HL-60 (cell line): ENCODE measurements at regions not wholly inside any gene's neighbourhood (a gene's known extent, or its start where the extent isn't known, plus 50 kb on each side); places are given as distances from the start of the nearest gene placed in this dataset.

Experiments used
- POLR2AphosphoS5 ChIP-seq: IDR thresholded peaks from 2 replicates; pipeline ENCODE4 v1.6.1; 2012; ENCODE audit warnings: low read depth
- TF ChIP-seq, protein P1 (sequence below): IDR thresholded peaks from one replicate; pipeline ENCODE4 v1.5.1; 2011; ENCODE audit warnings: low read length, control low read depth, inconsistent platforms; ENCODE audit not compliant: insufficient read depth

DNA sequence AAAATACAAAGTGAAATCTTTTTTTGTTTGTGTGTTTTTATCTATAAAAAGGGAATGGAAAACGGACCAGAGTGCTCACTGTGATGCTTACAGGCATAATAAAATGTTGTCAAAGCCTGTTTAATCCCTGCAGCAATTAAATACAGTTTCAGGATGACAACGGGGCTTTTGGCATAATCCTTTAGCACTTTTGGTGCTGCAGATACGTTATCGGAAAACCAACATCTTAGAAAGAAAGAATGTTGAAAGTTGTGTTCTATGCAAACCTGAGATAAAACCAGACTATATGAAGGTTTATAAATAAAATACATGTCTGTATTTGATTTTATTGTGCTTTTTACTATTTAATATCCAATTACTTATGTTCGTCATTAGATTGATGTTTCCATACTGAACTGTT, 307.4 kb upstream of the DAB2 start:
- TF ChIP-seq, protein P1, sequence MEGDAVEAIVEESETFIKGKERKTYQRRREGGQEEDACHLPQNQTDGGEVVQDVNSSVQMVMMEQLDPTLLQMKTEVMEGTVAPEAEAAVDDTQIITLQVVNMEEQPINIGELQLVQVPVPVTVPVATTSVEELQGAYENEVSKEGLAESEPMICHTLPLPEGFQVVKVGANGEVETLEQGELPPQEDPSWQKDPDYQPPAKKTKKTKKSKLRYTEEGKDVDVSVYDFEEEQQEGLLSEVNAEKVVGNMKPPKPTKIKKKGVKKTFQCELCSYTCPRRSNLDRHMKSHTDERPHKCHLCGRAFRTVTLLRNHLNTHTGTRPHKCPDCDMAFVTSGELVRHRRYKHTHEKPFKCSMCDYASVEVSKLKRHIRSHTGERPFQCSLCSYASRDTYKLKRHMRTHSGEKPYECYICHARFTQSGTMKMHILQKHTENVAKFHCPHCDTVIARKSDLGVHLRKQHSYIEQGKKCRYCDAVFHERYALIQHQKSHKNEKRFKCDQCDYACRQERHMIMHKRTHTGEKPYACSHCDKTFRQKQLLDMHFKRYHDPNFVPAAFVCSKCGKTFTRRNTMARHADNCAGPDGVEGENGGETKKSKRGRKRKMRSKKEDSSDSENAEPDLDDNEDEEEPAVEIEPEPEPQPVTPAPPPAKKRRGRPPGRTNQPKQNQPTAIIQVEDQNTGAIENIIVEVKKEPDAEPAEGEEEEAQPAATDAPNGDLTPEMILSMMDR = no peak
- no peak for TF ChIP-seq POLR2AphosphoS5
